B cell (primary cell): ENCODE measurements at regions not wholly inside any gene's neighbourhood (a gene's known extent, or its start where the extent isn't known, plus 50 kb on each side); places are given as distances from the start of the nearest gene placed in this dataset.

Source experiments
- CTCF ChIP-seq: fragments of 200-600 bp; IDR thresholded peaks from one replicate; pipeline ENCODE4 v1.8.0; 2022; ENCODE audit warnings: antibody characterized with exemption, mild to moderate bottlenecking
- EZH2 ChIP-seq: IDR thresholded peaks from 2 replicates; pipeline ENCODE4 v1.6.1; 2012; ENCODE audit warnings: borderline replicate concordance, low read depth, mild to moderate bottlenecking, moderate library complexity, low read length; ENCODE audit not compliant: insufficient read depth, poor library complexity, severe bottlenecking

- TF ChIP-seq EZH2 (no peak), CTCF (no peak)
Measured at GRCh38 chr7:35437619-35438275, 183.8 kb upstream of the TBX20 start.
